Naive thymus-derived CD4-positive, alpha-beta T cell (primary cell): ENCODE measurements at regions not wholly inside any gene's neighbourhood (a gene's known extent, or its start where the extent isn't known, plus 50 kb on each side); places are given as distances from the start of the nearest gene placed in this dataset.

ENCODE experiments used
- ATAC-seq: fragments of 150-1000 bp; cut with Tn5 transposase; 2 replicates; pipeline ENCODE4 v1.10.0; 2021; ENCODE audit warnings: mild to moderate bottlenecking, moderate library complexity
- CTCF ChIA-PET: fragments of 350-600 bp; sonication (Branson Sonifier 250); formaldehyde crosslinking; loops from one replicate; lab custom pipeline; 2021; ENCODE audit warnings: antibody characterized with exemption; lab: Charles Lee
- POLR2A ChIA-PET: fragments of 350-600 bp; sonication (Branson Sonifier 250); formaldehyde crosslinking; loops from one replicate; lab custom pipeline; 2021; ENCODE audit warnings: antibody characterized with exemption, inconsistent platforms; lab: Charles Lee
- DNase-seq, 9 donors: peaks; one replicate each; pipeline versions ENCODE4 v3.0.0 to v3.0.0-alpha.2; 2020 to 2022; ENCODE audit warnings: mixed read lengths in 1 of 9
- H3K27ac ChIP-seq: one replicate; pipeline ENCODE4 v1.7.0; 2013; ENCODE audit warnings: mild to moderate bottlenecking, low read depth, low read length, moderate library complexity
- H3K27me3 ChIP-seq, 2 donors: one replicate each; pipeline ENCODE4 v1.7.0; 2013; ENCODE audit warnings: low read length in 2 of 2, mild to moderate bottlenecking in 2 of 2, moderate library complexity in 2 of 2; ENCODE audit not compliant: control insufficient read depth in 2 of 2, insufficient read depth in 2 of 2
- H3K36me3 ChIP-seq, 3 experiments: 1 replicate in 2 of 3; 2 replicates in 1 of 3; pipeline ENCODE4 v1.7.0; 2013; ENCODE audit warnings: low read length in 3 of 3, mild to moderate bottlenecking in 3 of 3, moderate library complexity in 1 of 3; ENCODE audit not compliant: insufficient read depth in 3 of 3, control insufficient read depth in 2 of 3
- H3K4me1 ChIP-seq, 2 donors: one replicate each; pipeline ENCODE4 v1.7.0; 2013; ENCODE audit warnings: low read length in 2 of 2, mild to moderate bottlenecking in 2 of 2, moderate library complexity in 1 of 2; ENCODE audit not compliant: control insufficient read depth in 2 of 2, insufficient read depth in 2 of 2
- H3K4me3 ChIP-seq: 2 replicates; pipeline ENCODE4 v1.7.0; 2013; ENCODE audit warnings: mild to moderate bottlenecking, low read length
- H3K9me3 ChIP-seq, 3 experiments: 1 replicate in 2 of 3; 2 replicates in 1 of 3; pipeline ENCODE4 v1.7.0; 2013; ENCODE audit warnings: low read length in 3 of 3; ENCODE audit not compliant: control insufficient read depth in 2 of 3
- H3K27ac Mint-ChIP-seq, 9 donors: one replicate each; pipeline ENCODE4 v1.8.0; 2020 to 2022; ENCODE audit warnings: mixed read lengths in 9 of 9, mild to moderate bottlenecking in 8 of 9, moderate library complexity in 5 of 9, inconsistent platforms in 2 of 9
- H3K27me3 Mint-ChIP-seq, 5 donors: one replicate each; pipeline ENCODE4 v1.8.0; 2021 to 2022; ENCODE audit warnings: mixed read lengths in 5 of 5, mild to moderate bottlenecking in 1 of 5
- H3K36me3 Mint-ChIP-seq, 5 donors: one replicate each; pipeline ENCODE4 v1.8.0; 2020 to 2022; ENCODE audit warnings: mixed read lengths in 5 of 5, mild to moderate bottlenecking in 3 of 5, inconsistent platforms in 1 of 5
- H3K4me1 Mint-ChIP-seq, 7 donors: one replicate each; pipeline ENCODE4 v1.8.0; 2020 to 2022; ENCODE audit warnings: mixed read lengths in 7 of 7, mild to moderate bottlenecking in 3 of 7, inconsistent platforms in 1 of 7
- H3K4me3 Mint-ChIP-seq, 10 donors: one replicate each; pipeline ENCODE4 v1.8.0; 2020 to 2022; ENCODE audit warnings: mild to moderate bottlenecking in 10 of 10, mixed read lengths in 10 of 10, moderate library complexity in 6 of 10, inconsistent platforms in 2 of 10
- H3K9me3 Mint-ChIP-seq, 11 donors: one replicate each; pipeline ENCODE4 v1.8.0; 2020 to 2022; ENCODE audit warnings: mixed read lengths in 11 of 11, mild to moderate bottlenecking in 4 of 11, inconsistent platforms in 1 of 11, moderate library complexity in 1 of 11
- intact Hi-C, 2 donors: fragments of 100-400 bp; cut with micrococcal nuclease; formaldehyde crosslinking; loops; one replicate each; pipeline ENCODE4 v1.15.1; 2023

- Mint-ChIP-seq H3K9me3 (peaks cover 0 to 5% (median under 1%) of the 10 kb centered on the region in 11 donors), H3K4me1 (no peaks in the 10 kb centered on the region), H3K4me3 (no peak overlapping the region), H3K27me3 (peaks cover 0 to 26% (median 6%) of the 10 kb centered on the region in 5 donors), H3K36me3 (no peaks in the 10 kb centered on the region), H3K27ac (no peak overlapping the region)
- no peaks in the 10 kb centered on the region for H3K9me3 ChIP-seq
- H3K27me3 ChIP-seq: no peaks in the 10 kb centered on the region
- DNase-seq: no peak
- ChIA-PET POLR2A (no interaction called here), CTCF (no interaction called here)
- no peak overlapping the region for H3K27ac ChIP-seq
- no peak overlapping the region for H3K4me3 ChIP-seq
- no peak for ATAC-seq
- no peaks in the 10 kb centered on the region for H3K4me1 ChIP-seq
- H3K36me3 ChIP-seq: no peaks in the 10 kb centered on the region
- intact Hi-C loops: no loop called here
Measured at GRCh38 chr16:49019831-49020230, 261.8 kb downstream of the CBLN1 start.

- ChIA-PET POLR2A (no interaction called here), CTCF (no interaction called here)
- Histone ChIP-seq H3K9me3 (no peaks in the 10 kb centered on the region), H3K27me3 (no peaks in the 10 kb centered on the region), H3K4me3 (no peak overlapping the region), H3K27ac (no peak overlapping the region), H3K4me1 (no peaks in the 10 kb centered on the region), H3K36me3 (no peaks in the 10 kb centered on the region)
- no peak for ATAC-seq
- H3K36me3 Mint-ChIP-seq: no peaks in the 10 kb centered on the region
- peaks cover 0 to 11% (median 2%) of the 10 kb centered on the region in 11 donors for H3K9me3 Mint-ChIP-seq
- DNase-seq: no peak
- H3K27me3 Mint-ChIP-seq: peaks cover 0 to 25% (median 6%) of the 10 kb centered on the region in 5 donors
- H3K27ac Mint-ChIP-seq: no peak overlapping the region
- intact Hi-C loops: no loop called here
- no peak overlapping the region for H3K4me3 Mint-ChIP-seq
- H3K4me1 Mint-ChIP-seq: no peaks in the 10 kb centered on the region
Measured at GRCh38 chr16:49019081-49019633, 262.5 kb downstream of the CBLN1 start.

GRCh38 chr16:49018259-49018931 is 263.2 kb downstream of the CBLN1 start:
- intact Hi-C loops: no loop called here
- ATAC-seq: no peak
- H3K36me3 Mint-ChIP-seq: no peaks in the 10 kb centered on the region
- H3K4me1 Mint-ChIP-seq: no peaks in the 10 kb centered on the region
- Histone ChIP-seq H3K4me1 (no peaks in the 10 kb centered on the region), H3K27me3 (no peaks in the 10 kb centered on the region), H3K27ac (no peak overlapping the region), H3K36me3 (no peaks in the 10 kb centered on the region), H3K4me3 (no peak overlapping the region), H3K9me3 (no peaks in the 10 kb centered on the region)
- peaks cover 0 to 15% (median 2%) of the 10 kb centered on the region in 11 donors for H3K9me3 Mint-ChIP-seq
- DNase-seq: no peak
- POLR2A ChIA-PET: no interaction called here
- H3K27ac Mint-ChIP-seq: no peak overlapping the region
- CTCF ChIA-PET: no interaction called here
- H3K4me3 Mint-ChIP-seq: no peak overlapping the region
- H3K27me3 Mint-ChIP-seq: peaks cover 0 to 19% (median 6%) of the 10 kb centered on the region in 5 donors

GRCh38 chr16:49017501-49017900 is 264.1 kb downstream of the CBLN1 start:
- ATAC-seq: no peak
- intact Hi-C loops: no loop called here
- no peaks in the 10 kb centered on the region for H3K36me3 Mint-ChIP-seq
- Histone ChIP-seq H3K36me3 (no peaks in the 10 kb centered on the region), H3K27ac (no peak overlapping the region), H3K4me3 (no peak overlapping the region), H3K4me1 (no peaks in the 10 kb centered on the region), H3K27me3 (no peaks in the 10 kb centered on the region), H3K9me3 (no peaks in the 10 kb centered on the region)
- peaks cover 0 to 12% (median 0%) of the 10 kb centered on the region in 11 donors for H3K9me3 Mint-ChIP-seq
- DNase-seq: no peak
- ChIA-PET POLR2A (no interaction called here), CTCF (no interaction called here)
- no peaks in the 10 kb centered on the region for H3K4me1 Mint-ChIP-seq
- H3K4me3 Mint-ChIP-seq: no peak overlapping the region
- peaks cover 0 to 19% (median 6%) of the 10 kb centered on the region in 5 donors for H3K27me3 Mint-ChIP-seq
- H3K27ac Mint-ChIP-seq: no peak overlapping the region

- Histone ChIP-seq H3K9me3 (no peaks in the 10 kb centered on the region), H3K4me1 (no peaks in the 10 kb centered on the region)
Measured at GRCh38 chr16:49016461-49016860, 265.2 kb downstream of the CBLN1 start.

GRCh38 chr16:49015225-49015592 is 266.4 kb downstream of the CBLN1 start:
- H3K36me3 Mint-ChIP-seq: no peaks in the 10 kb centered on the region
- Histone ChIP-seq H3K36me3 (no peaks in the 10 kb centered on the region), H3K4me3 (no peak overlapping the region), H3K27ac (no peak overlapping the region), H3K9me3 (no peaks in the 10 kb centered on the region), H3K4me1 (no peaks in the 10 kb centered on the region), H3K27me3 (no peaks in the 10 kb centered on the region)
- H3K4me3 Mint-ChIP-seq: no peak overlapping the region
- H3K9me3 Mint-ChIP-seq: peaks cover 0 to 10% (median 4%) of the 10 kb centered on the region in 11 donors
- DNase-seq: no peak
- no peaks in the 10 kb centered on the region for H3K4me1 Mint-ChIP-seq
- no peak for ATAC-seq
- POLR2A ChIA-PET: interaction anchor here (0.6 kb wide), 1 partner anchor 1291 kb away, joined by 3 read pairs; no protein-coding TSS in a partner anchor
- CTCF ChIA-PET: no interaction called here
- intact Hi-C loops: no loop called here
- peaks cover 0 to 11% (median 6%) of the 10 kb centered on the region in 5 donors for H3K27me3 Mint-ChIP-seq
- H3K27ac Mint-ChIP-seq: no peak overlapping the region

More at GRCh38 chr16:49016461-49016860, 265.2 kb downstream of the CBLN1 start:
- H3K4me1 Mint-ChIP-seq: no peaks in the 10 kb centered on the region
- ChIA-PET POLR2A (no interaction called here), CTCF (no interaction called here)
- H3K9me3 Mint-ChIP-seq: peaks cover 0 to 10% (median 3%) of the 10 kb centered on the region in 11 donors
- H3K27ac ChIP-seq: no peak overlapping the region
- ATAC-seq (no peak), DNase-seq (no peak)
- peaks cover 0 to 14% (median 6%) of the 10 kb centered on the region in 5 donors for H3K27me3 Mint-ChIP-seq
- H3K36me3 Mint-ChIP-seq: no peaks in the 10 kb centered on the region
- intact Hi-C loops: no loop called here
- no peak overlapping the region for H3K4me3 ChIP-seq
- no peaks in the 10 kb centered on the region for H3K36me3 ChIP-seq
- no peak overlapping the region for H3K27ac Mint-ChIP-seq
- H3K27me3 ChIP-seq: no peaks in the 10 kb centered on the region
- no peak overlapping the region for H3K4me3 Mint-ChIP-seq
